Hypothalamus (tissue), 51 donors: ENCODE measurements at regions not wholly inside any gene's neighbourhood (a gene's known extent, or its start where the extent isn't known, plus 50 kb on each side); places are given as distances from the start of the nearest gene placed in this dataset.
A peak's percentile ranks its signal among the peaks of the same experiment; 100 is the strongest.
"Not testable (repeated sequence)": the region's sequence is repeated elsewhere in the genome, so short reads cannot be mapped to it uniquely, and the experiment has no call there.

Experiments used
- DNase-seq, 51 donors: peaks; one replicate each; lab custom pipeline; 2025; lab: John Stamatoyannopoulos, UW

GRCh38 chr5:115469904-115470516 lies 74.6 kb downstream of the FEM1C start:
- DNase-seq, result no peak

GRCh38 chr5:115467628-115468027 lies 76.9 kb downstream of the FEM1C start:
- no peak for DNase-seq

- no peak for DNase-seq
Observed at GRCh38 chr5:115465431-115465830, 79.1 kb downstream of the FEM1C start.

GRCh38 chr5:115463983-115464382 lies 80.6 kb downstream of the FEM1C start:
- no peak for DNase-seq

- no peak for DNase-seq
Observed at GRCh38 chr5:115461506-115462290, 82.9 kb downstream of the FEM1C start.

- DNase-seq, result no peak
Observed at GRCh38 chr5:115461093-115461492, 83.5 kb downstream of the FEM1C start.

- DNase-seq, result peak in 1 of 51 donors; percentile 10
Observed at GRCh38 chr5:115460472-115460871, 84.1 kb downstream of the FEM1C start.

GRCh38 chr5:115459855-115460341 lies 84.7 kb downstream of the FEM1C start:
- no peak for DNase-seq

GRCh38 chr5:115458416-115458815 lies 86.2 kb downstream of the FEM1C start:
- no peak for DNase-seq

GRCh38 chr5:115458003-115458409 lies 86.6 kb downstream of the FEM1C start:
- DNase-seq, result no peak

GRCh38 chr5:115457571-115457970 lies 87.0 kb downstream of the FEM1C start:
- DNase-seq, result no peak

GRCh38 chr5:115456539-115457040 lies 88.0 kb downstream of the FEM1C start:
- no peak for DNase-seq

GRCh38 chr5:115456056-115456455 lies 88.5 kb downstream of the FEM1C start:
- no peak for DNase-seq

GRCh38 chr5:115455301-115455707 lies 89.3 kb downstream of the FEM1C start:
- peak in 4 of 51 donors; percentile 5 to 23 (median 13) for DNase-seq

GRCh38 chr5:115453391-115454095 lies 91.0 kb downstream of the FEM1C start:
- no peak for DNase-seq

GRCh38 chr5:115452536-115453235 lies 91.9 kb downstream of the FEM1C start:
- DNase-seq, result no peak

- DNase-seq, result no peak
Observed at GRCh38 chr5:115452083-115452482, 92.5 kb downstream of the FEM1C start.

GRCh38 chr5:115450741-115451140 lies 93.8 kb downstream of the FEM1C start:
- no peak for DNase-seq

GRCh38 chr5:115448630-115449029 lies 95.9 kb downstream of the FEM1C start:
- not testable (repeated sequence) for DNase-seq

- no peak for DNase-seq
Observed at GRCh38 chr5:115440782-115441451, 103.7 kb downstream of the FEM1C start.
